OCI-LY1 (cell line): ENCODE measurements at regions not wholly inside any gene's neighbourhood (a gene's known extent, or its start where the extent isn't known, plus 50 kb on each side); places are given as distances from the start of the nearest gene placed in this dataset.

Source experiments
- H2AFZ ChIP-seq: fragments of 200-600 bp; sonication (generic), shearing (Covaris generic); 2 replicates; pipeline ENCODE4 v1.6.0; 2014; ENCODE audit warnings: antibody characterized with exemption, mild to moderate bottlenecking, low read length
- H3F3A ChIP-seq: fragments of 200-600 bp; sonication (generic), shearing (Covaris generic); 2 replicates; pipeline ENCODE4 v1.6.0; 2014; ENCODE audit warnings: mild to moderate bottlenecking, antibody characterized with exemption, low read length, moderate library complexity; ENCODE audit not compliant: insufficient read depth
- H3K27ac ChIP-seq: fragments of 200-600 bp; sonication (generic); 2 replicates; pipeline ENCODE4 v1.5.1; 2014; ENCODE audit warnings: low read length, mixed run types, mild to moderate bottlenecking, low read depth; ENCODE audit not compliant: poor library complexity, severe bottlenecking
- H3K27me3 ChIP-seq: fragments of 200-600 bp; sonication (generic); 2 replicates; pipeline ENCODE4 v1.6.0; 2014; ENCODE audit warnings: antibody characterized with exemption, mild to moderate bottlenecking, low read length, moderate library complexity; ENCODE audit not compliant: insufficient read depth
- H3K36me3 ChIP-seq: fragments of 200-600 bp; sonication (generic); 2 replicates; pipeline ENCODE4 v1.6.1; 2014; ENCODE audit warnings: mild to moderate bottlenecking, antibody characterized with exemption, low read length, moderate library complexity, mixed read lengths; ENCODE audit not compliant: insufficient read depth
- H3K4me1 ChIP-seq: fragments of 200-600 bp; sonication (generic); 2 replicates; pipeline ENCODE4 v1.5.1; 2014; ENCODE audit warnings: mild to moderate bottlenecking, low read length, moderate library complexity; ENCODE audit not compliant: insufficient read depth, severe bottlenecking
- H3K4me2 ChIP-seq: fragments of 200-600 bp; sonication (generic), shearing (Covaris generic); 2 replicates; pipeline ENCODE4 v1.6.1; 2014; ENCODE audit warnings: low read length
- H3K4me3 ChIP-seq: fragments of 200-600 bp; sonication (generic); 2 replicates; pipeline ENCODE4 v1.5.1; 2014; ENCODE audit warnings: low read length, low read depth, mild to moderate bottlenecking, mixed read lengths; ENCODE audit not compliant: poor library complexity, severe bottlenecking
- H3K79me2 ChIP-seq: fragments of 200-600 bp; shearing (Covaris generic); 2 replicates; pipeline ENCODE4 v1.6.1; 2016; ENCODE audit warnings: mixed run types, low read length, mixed read lengths; ENCODE audit not compliant: insufficient read depth
- H3K9ac ChIP-seq: fragments of 200-600 bp; sonication (generic), shearing (Covaris generic); 2 replicates; pipeline ENCODE4 v1.6.1; 2014; ENCODE audit warnings: mild to moderate bottlenecking, low read length, mixed read lengths
- H3K9me2 ChIP-seq: fragments of 200-600 bp; sonication (generic), shearing (Covaris generic); 2 replicates; pipeline ENCODE4 v1.6.1; 2014; ENCODE audit warnings: low read depth, mild to moderate bottlenecking, low read length, mixed read lengths
- H3K9me3 ChIP-seq: fragments of 200-600 bp; shearing (Covaris generic); 2 replicates; pipeline ENCODE4 v1.6.1; 2014; ENCODE audit warnings: low read length, mixed read lengths
- H4K20me1 ChIP-seq: fragments of 200-600 bp; sonication (generic), shearing (Covaris generic); 2 replicates; pipeline ENCODE4 v1.6.0; 2016; ENCODE audit warnings: mild to moderate bottlenecking, low read length; ENCODE audit not compliant: insufficient read depth
- CTCF ChIP-seq: fragments of 200-600 bp; sonication (generic), shearing (Covaris generic); IDR thresholded peaks from 2 replicates; pipeline ENCODE4 v1.5.1; 2017; ENCODE audit warnings: mild to moderate bottlenecking, antibody characterized with exemption, low read length, moderate library complexity, mixed read lengths
- EZH2 ChIP-seq: fragments of 200-600 bp; sonication (generic), shearing (Covaris generic); IDR thresholded peaks from 2 replicates; pipeline ENCODE4 v1.8.0; 2017; ENCODE audit warnings: borderline replicate concordance, mixed run types, mild to moderate bottlenecking, antibody characterized with exemption, low read length, moderate library complexity, mixed read lengths

GRCh38 chrX:28321286-28321685 lies 266.0 kb upstream of the IL1RAPL1 start:
- Histone ChIP-seq H4K20me1 (no peaks in the 10 kb centered on the region), H3K4me1 (no peaks in the 10 kb centered on the region), H3K4me3 (no peak overlapping the region), H2AFZ (no peak overlapping the region), H3K9ac (no peak overlapping the region), H3K4me2 (no peak overlapping the region), H3K27ac (no peak overlapping the region), H3K36me3 (no peaks in the 10 kb centered on the region), H3K9me2 (no peaks in the 10 kb centered on the region), H3K79me2 (no peaks in the 10 kb centered on the region), H3F3A (no peaks in the 10 kb centered on the region), H3K9me3 (no peaks in the 10 kb centered on the region), H3K27me3 (no peaks in the 10 kb centered on the region)
- no peak for TF ChIP-seq EZH2
- TF ChIP-seq CTCF: no peak

GRCh38 chrX:28312965-28313364 lies 274.3 kb upstream of the IL1RAPL1 start:
- no peak for TF ChIP-seq EZH2
- no peak for TF ChIP-seq CTCF
- no peak overlapping the region for H3K4me3 ChIP-seq
- no peaks in the 10 kb centered on the region for H3K79me2 ChIP-seq
- H3K4me1 ChIP-seq: no peaks in the 10 kb centered on the region
- H4K20me1 ChIP-seq: no peaks in the 10 kb centered on the region
- no peak overlapping the region for H3K4me2 ChIP-seq
- no peaks in the 10 kb centered on the region for H3K9me3 ChIP-seq
- no peaks in the 10 kb centered on the region for H3K36me3 ChIP-seq
- no peaks in the 10 kb centered on the region for H3K27me3 ChIP-seq
- no peak overlapping the region for H2AFZ ChIP-seq
- H3K9me2 ChIP-seq: no peaks in the 10 kb centered on the region
- no peaks in the 10 kb centered on the region for H3F3A ChIP-seq
- H3K9ac ChIP-seq: no peak overlapping the region
- no peak overlapping the region for H3K27ac ChIP-seq

- no peaks in the 10 kb centered on the region for H3K27me3 ChIP-seq
- H3K4me1 ChIP-seq: no peaks in the 10 kb centered on the region
- no peaks in the 10 kb centered on the region for H3K9me2 ChIP-seq
- no peak overlapping the region for H3K4me2 ChIP-seq
- no peaks in the 10 kb centered on the region for H3F3A ChIP-seq
- TF ChIP-seq CTCF (no peak), EZH2 (no peak)
- no peaks in the 10 kb centered on the region for H3K9me3 ChIP-seq
- no peaks in the 10 kb centered on the region for H3K36me3 ChIP-seq
- no peak overlapping the region for H3K27ac ChIP-seq
- no peak overlapping the region for H3K9ac ChIP-seq
- no peak overlapping the region for H2AFZ ChIP-seq
- no peaks in the 10 kb centered on the region for H3K79me2 ChIP-seq
- H4K20me1 ChIP-seq: no peaks in the 10 kb centered on the region
- no peak overlapping the region for H3K4me3 ChIP-seq
Observed at GRCh38 chrX:28312259-28312658, 275.0 kb upstream of the IL1RAPL1 start.
